Loucy (cell line): ENCODE measurements at regions not wholly inside any gene's neighbourhood (a gene's known extent, or its start where the extent isn't known, plus 50 kb on each side); places are given as distances from the start of the nearest gene placed in this dataset.

Experiments used
- H2AFZ ChIP-seq: fragments of 200-600 bp; sonication (generic); 2 replicates; pipeline ENCODE4 v1.6.0; 2016; ENCODE audit warnings: antibody characterized with exemption, mild to moderate bottlenecking, low read length, moderate library complexity
- H3F3A ChIP-seq: fragments of 200-600 bp; 2 replicates; pipeline ENCODE4 v1.6.0; 2016; ENCODE audit warnings: antibody characterized with exemption, low read depth, mild to moderate bottlenecking
- H3K27me3 ChIP-seq: fragments of 200-600 bp; sonication (generic); 2 replicates; pipeline ENCODE4 v1.6.1; 2014; ENCODE audit warnings: low read length, mild to moderate bottlenecking; ENCODE audit not compliant: insufficient read depth, poor library complexity, severe bottlenecking
- H3K36me3 ChIP-seq: fragments of 200-600 bp; sonication (generic); 2 replicates; pipeline ENCODE4 v1.6.1; 2016; ENCODE audit warnings: low read length; ENCODE audit not compliant: insufficient read depth
- H3K4me1 ChIP-seq: fragments of 200-600 bp; sonication (generic); 2 replicates; pipeline ENCODE4 v1.5.1; 2014; ENCODE audit warnings: low read length, mild to moderate bottlenecking; ENCODE audit not compliant: insufficient read depth, poor library complexity, severe bottlenecking
- H3K4me2 ChIP-seq: fragments of 200-600 bp; sonication (generic); 2 replicates; pipeline ENCODE4 v1.6.0; 2014; ENCODE audit warnings: antibody characterized with exemption, low read length, low read depth, mild to moderate bottlenecking; ENCODE audit not compliant: poor library complexity, severe bottlenecking
- H3K4me3 ChIP-seq: fragments of 200-600 bp; sonication (generic); 2 replicates; pipeline ENCODE4 v1.5.1; 2014; ENCODE audit warnings: low read length, mild to moderate bottlenecking, mixed read lengths; ENCODE audit not compliant: poor library complexity, severe bottlenecking
- H3K79me2 ChIP-seq: fragments of 200-600 bp; sonication (generic); 2 replicates; pipeline ENCODE4 v1.6.1; 2014; ENCODE audit warnings: low read length; ENCODE audit not compliant: insufficient read depth
- H3K9ac ChIP-seq: fragments of 200-600 bp; sonication (generic); 2 replicates; pipeline ENCODE4 v1.6.0; 2014; ENCODE audit warnings: mild to moderate bottlenecking, low read depth, low read length, moderate library complexity; ENCODE audit not compliant: poor library complexity, severe bottlenecking
- H3K9me2 ChIP-seq: fragments of 200-600 bp; sonication (generic); replicated peaks from 2 replicates; pipeline ENCODE4 v1.6.1; 2016; ENCODE audit warnings: low read depth, low read length, mixed read lengths
- H3K9me3 ChIP-seq: fragments of 200-600 bp; sonication (generic); 2 replicates; pipeline ENCODE4 v1.6.1; 2014; ENCODE audit warnings: mild to moderate bottlenecking, antibody characterized with exemption, low read length, low read depth; ENCODE audit not compliant: insufficient read depth
- H4K20me1 ChIP-seq: fragments of 200-600 bp; sonication (generic); 2 replicates; pipeline ENCODE4 v1.6.0; 2014; ENCODE audit warnings: antibody characterized with exemption, low read length, mild to moderate bottlenecking; ENCODE audit not compliant: insufficient read depth, poor library complexity, severe bottlenecking
- CTCF ChIP-seq: fragments of 200-600 bp; sonication (generic); conservative IDR thresholded peaks from 2 replicates; pipeline ENCODE4 v1.5.1; 2014; ENCODE audit warnings: mild to moderate bottlenecking, antibody characterized with exemption, low read length
- EZH2phosphoT487 ChIP-seq: fragments of 200-600 bp; IDR thresholded peaks from 2 replicates; pipeline ENCODE4 v1.6.1; 2018; ENCODE audit warnings: antibody characterized with exemption, mild to moderate bottlenecking, moderate library complexity, borderline replicate concordance

GRCh38 chr6:113011801-113012200 lies 664.7 kb downstream of the RFPL4B start:
- Histone ChIP-seq H3K4me1 (no peaks in the 10 kb centered on the region), H3K9ac (no peak overlapping the region), H3K9me3 (no peaks in the 10 kb centered on the region), H4K20me1 (no peaks in the 10 kb centered on the region), H2AFZ (no peak overlapping the region), H3K4me3 (no peak overlapping the region), H3K9me2 (no peaks in the 10 kb centered on the region), H3F3A (no peaks in the 10 kb centered on the region), H3K79me2 (no peaks in the 10 kb centered on the region), H3K27me3 (no peaks in the 10 kb centered on the region), H3K36me3 (no peaks in the 10 kb centered on the region), H3K4me2 (no peak overlapping the region)
- no peak for TF ChIP-seq EZH2phosphoT487
- no peak for TF ChIP-seq CTCF

- H3K27me3 ChIP-seq, result no peaks in the 10 kb centered on the region
- H2AFZ ChIP-seq, result no peak overlapping the region
- H4K20me1 ChIP-seq, result no peaks in the 10 kb centered on the region
- H3K9ac ChIP-seq, result no peak overlapping the region
- no peaks in the 10 kb centered on the region for H3K9me2 ChIP-seq
- no peaks in the 10 kb centered on the region for H3K9me3 ChIP-seq
- H3K4me3 ChIP-seq, result no peak overlapping the region
- H3K79me2 ChIP-seq, result no peaks in the 10 kb centered on the region
- H3F3A ChIP-seq, result no peaks in the 10 kb centered on the region
- TF ChIP-seq CTCF (no peak), EZH2phosphoT487 (no peak)
- H3K4me2 ChIP-seq, result no peak overlapping the region
- H3K4me1 ChIP-seq, result no peaks in the 10 kb centered on the region
- no peaks in the 10 kb centered on the region for H3K36me3 ChIP-seq
Measured at GRCh38 chr6:113015249-113015648, 668.1 kb downstream of the RFPL4B start.

- H3K36me3 ChIP-seq, result no peaks in the 10 kb centered on the region
- no peaks in the 10 kb centered on the region for H4K20me1 ChIP-seq
- no peaks in the 10 kb centered on the region for H3K9me3 ChIP-seq
- no peak overlapping the region for H2AFZ ChIP-seq
- H3K4me1 ChIP-seq, result no peaks in the 10 kb centered on the region
- no peaks in the 10 kb centered on the region for H3F3A ChIP-seq
- no peak overlapping the region for H3K4me2 ChIP-seq
- no peak overlapping the region for H3K9ac ChIP-seq
- no peak overlapping the region for H3K4me3 ChIP-seq
- H3K9me2 ChIP-seq, result no peaks in the 10 kb centered on the region
- H3K27me3 ChIP-seq, result no peaks in the 10 kb centered on the region
- TF ChIP-seq CTCF, result no peak
- TF ChIP-seq EZH2phosphoT487, result no peak
- no peaks in the 10 kb centered on the region for H3K79me2 ChIP-seq
Measured at GRCh38 chr6:113017353-113017752, 670.2 kb downstream of the RFPL4B start.
